NCI-H1417 treated with DMSO at 0.1 percent for 48 hours (cell line): ENCODE measurements at regions not wholly inside any gene's neighbourhood (a gene's known extent, or its start where the extent isn't known, plus 50 kb on each side); places are given as distances from the start of the nearest gene placed in this dataset.
"Not testable (repeated sequence)": the region's sequence is repeated elsewhere in the genome, so short reads cannot be mapped to it uniquely, and the experiment has no call there.

Experiments
- DNase-seq: peaks from one replicate; lab custom pipeline; 2025; lab: John Stamatoyannopoulos, UW

GRCh38 chr11:95650276-95650675 is 139.3 kb downstream of the FAM76B start:
- DNase-seq, result no peak

DNA sequence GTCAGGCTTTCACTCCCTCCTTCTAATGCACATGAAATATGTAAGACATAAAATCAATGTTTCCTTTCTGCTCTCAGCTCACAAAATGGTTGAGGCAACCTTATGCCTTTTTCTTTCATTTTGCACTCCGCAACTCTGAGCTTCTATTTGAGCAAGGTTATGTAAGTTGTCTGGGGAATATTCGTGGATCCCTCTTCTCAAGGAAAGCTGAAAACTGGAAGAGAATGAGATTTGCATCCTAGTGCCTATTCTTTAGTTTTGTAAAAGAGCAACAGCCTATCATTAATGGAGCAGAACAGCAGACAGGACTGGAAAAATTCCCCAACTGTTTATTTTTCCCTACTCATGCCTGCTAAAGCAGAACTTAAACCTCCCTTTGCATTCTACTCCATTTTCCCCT is 141.7 kb downstream of the FAM76B start:
- no peak for DNase-seq

DNA sequence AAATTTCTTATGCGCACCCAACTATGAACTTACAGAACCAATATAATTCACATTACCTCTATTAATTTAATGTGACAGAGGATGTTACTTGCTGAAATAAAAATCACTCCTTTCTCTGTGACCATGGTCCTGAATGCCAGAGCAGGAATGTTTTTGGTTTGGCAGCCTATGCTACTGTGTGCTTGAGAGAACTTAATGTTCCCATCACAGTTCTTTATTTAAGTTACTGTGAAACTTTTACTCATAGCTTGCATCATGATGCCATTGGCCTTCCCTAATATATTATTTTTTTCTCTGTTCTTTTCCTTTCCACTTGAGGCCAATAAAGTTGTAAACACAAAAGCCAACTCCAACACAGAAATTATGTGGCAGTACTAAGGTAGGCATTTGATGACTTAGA is 142.2 kb downstream of the FAM76B start:
- no peak for DNase-seq

GRCh38 chr11:95641495-95641894 is 148.1 kb downstream of the FAM76B start:
- no peak for DNase-seq

- DNase-seq, result no peak
Measured at GRCh38 chr11:95638501-95638900, 151.1 kb downstream of the FAM76B start.

DNA sequence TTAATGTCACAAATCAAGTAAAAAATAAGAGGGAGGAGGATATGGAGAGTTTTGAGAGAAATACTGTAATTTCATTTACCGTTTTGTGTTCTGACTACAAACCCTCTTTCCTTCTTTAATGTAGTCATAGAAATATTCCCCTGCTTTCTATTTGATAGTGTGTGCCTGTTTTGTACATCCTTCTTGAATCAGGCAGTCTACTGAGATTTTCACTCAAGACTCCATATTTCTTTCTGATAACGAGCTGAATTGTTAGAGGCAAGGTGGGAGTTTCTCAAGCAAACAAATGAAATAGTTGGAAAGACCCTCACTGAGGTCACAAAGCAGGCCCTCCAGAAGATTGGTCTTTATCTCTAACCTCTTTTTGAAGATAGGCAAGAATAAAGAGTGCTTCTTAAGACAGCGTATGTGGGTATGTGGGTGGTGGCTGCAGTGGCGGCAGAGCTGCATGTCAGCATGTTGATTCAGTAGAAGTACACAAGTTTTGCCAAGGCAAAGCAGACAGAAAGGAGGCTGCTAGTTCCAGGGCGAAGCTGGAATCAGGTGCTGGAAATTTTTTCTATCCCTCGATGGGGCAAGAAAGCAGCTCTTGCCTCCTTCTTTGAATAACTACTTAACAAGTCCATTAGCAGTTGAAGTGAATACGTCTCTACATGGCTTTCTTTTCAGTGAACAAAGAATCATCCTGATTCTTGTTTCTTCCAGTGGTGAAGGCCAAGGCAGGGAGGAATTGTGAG is 164.2 kb downstream of the FAM76B start:
- no peak for DNase-seq

GRCh38 chr11:95616256-95616804 is 173.3 kb downstream of the FAM76B start:
- DNase-seq, result no peak

GRCh38 chr11:95611827-95612226 is 177.8 kb downstream of the FAM76B start:
- DNase-seq, result no peak

DNA sequence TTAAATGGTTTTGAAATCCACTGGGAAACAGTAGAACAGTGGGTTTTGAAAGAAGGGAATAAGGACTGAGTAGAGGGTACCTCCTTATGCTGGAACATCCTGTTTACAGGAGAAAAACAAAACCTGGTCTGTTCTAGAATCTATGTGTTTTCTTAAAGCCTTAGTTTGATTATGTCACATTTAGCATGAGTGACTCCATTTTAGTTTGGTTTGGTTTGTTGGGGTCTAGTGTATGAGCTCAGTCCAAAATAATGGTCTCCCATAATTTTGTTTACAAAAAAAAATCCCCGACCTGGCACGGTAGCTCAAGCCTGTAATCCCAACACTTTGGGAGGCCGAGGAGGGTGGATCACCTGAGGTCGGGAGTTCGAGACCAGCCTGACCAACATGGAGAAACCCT is 179.4 kb downstream of the FAM76B start:
- DNase-seq, result not testable (repeated sequence)

- no peak for DNase-seq
Measured at GRCh38 chr11:95608093-95608492, 181.5 kb downstream of the FAM76B start.

DNA sequence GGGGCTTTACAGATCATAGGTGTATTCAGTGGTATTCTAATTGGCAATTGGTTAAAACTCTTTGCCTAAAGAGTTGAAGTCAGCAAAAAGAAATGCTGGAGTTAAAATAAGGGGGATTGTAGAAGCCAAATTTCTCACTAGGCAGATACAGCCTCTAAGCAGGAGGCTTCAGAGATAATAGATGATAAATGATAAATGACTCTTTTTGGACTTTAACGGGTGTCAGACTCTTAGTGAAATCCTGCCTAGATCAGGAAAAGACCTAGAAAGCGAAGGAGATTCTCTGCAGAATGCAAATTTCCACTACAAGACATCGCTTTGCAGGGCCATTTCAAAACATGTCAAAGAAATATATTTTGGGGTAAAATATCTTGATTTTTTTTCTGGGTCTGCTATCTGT is 182.8 kb downstream of the FAM76B start:
- no peak for DNase-seq

DNA sequence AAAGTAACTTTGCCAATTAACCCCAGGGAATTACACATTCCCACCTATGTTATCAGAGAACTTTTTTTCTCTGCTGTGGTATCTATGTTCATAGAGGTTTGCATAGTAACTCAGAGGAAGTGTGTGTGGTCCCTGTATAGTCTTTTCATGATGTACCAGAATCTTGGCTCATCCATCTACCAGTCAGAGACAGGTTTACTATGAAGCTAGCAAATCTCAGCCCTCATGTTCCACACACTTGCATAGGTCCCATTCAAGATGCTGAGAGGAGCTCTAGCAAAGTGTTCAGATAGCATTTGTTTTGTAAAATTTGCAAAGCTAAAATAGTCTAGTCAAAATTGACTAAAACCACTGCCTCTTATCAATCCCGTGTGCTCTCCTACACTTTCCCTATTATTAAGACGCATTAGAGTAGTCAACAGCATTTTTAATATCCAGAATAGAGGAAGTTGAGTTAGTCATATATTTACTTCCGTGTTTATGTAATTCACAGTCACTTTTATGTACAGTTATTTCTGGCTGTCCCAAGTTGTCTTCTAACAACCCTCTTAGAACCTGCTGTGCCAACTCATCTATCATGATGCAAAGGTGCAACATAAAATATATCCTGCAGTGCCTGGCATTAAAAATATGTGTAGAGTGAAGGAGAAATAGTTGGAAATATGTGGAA is 184.2 kb downstream of the FAM76B start:
- no peak for DNase-seq

DNA sequence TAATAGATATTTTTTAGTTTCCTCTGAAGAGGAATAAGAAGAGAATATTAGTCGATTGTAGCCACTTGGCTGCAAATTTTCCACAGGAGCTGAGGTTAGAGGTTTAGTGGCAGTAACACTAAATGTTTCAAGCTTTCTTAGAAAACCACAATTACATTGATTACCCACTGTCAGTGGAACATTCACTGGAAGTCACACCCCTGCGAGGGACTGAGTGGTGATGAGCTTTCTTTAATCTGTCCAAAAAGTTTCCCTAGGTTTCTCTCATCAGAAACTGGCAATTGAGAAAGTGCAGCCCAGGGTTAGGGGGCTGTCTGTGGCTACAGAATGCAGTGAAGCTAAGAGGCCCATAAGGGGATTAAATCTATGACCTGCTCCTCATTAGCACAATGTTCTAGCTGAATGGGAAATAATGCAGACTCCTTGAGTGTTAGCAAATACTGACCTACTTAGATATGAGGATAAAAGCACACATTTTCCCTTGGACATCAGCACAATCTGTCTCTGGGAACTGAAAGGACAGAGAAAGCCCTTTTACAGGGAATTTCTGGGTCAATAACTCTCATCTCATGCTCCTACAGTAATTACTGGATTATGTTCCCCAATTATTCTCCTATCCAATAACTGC is 189.5 kb downstream of the FAM76B start:
- DNase-seq, result no peak

- no peak for DNase-seq
Measured at GRCh38 chr11:95595973-95596489, 193.6 kb downstream of the FAM76B start.

DNA sequence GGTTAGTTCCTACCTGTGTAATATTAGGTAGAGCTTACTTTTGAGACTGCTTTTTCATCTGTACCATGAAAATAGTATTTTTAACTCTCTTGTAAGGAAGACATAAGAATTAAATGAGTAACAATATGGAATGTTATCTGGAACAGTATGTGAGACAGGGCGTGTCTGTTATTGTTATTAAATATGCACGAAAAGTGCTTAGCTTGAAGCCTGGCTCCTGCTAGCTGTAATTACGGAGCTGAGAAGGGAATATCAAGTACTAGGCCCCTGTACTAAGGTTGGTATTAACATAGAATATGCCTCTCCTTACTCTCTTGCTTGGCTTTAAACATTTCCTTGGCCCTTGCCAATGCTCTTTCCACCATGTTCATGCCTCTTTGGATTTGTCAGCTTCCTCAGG is 194.0 kb downstream of the FAM76B start:
- no peak for DNase-seq

GRCh38 chr11:95593111-95593510 is 196.5 kb downstream of the FAM76B start:
- no peak for DNase-seq

DNA sequence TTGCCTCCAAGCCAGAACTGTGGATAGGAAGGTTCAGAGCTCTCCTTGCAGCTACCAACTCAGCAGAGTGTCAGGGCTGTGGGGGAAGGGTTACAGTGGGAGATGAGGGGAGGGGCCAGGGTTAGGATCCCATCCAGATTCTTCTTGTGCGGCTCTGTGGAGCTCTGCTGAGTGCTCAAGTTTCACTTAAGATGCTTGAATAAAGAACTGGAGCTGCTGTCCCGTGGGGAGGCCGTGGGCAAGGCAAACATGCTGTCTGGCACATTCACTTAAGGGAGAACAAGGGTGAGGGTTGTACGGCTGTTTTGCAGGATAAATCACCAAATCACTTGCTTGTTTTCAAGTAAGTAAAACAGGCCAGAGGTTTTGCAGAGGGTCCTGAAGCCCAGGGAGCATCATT is 197.1 kb downstream of the FAM76B start:
- no peak for DNase-seq

DNA sequence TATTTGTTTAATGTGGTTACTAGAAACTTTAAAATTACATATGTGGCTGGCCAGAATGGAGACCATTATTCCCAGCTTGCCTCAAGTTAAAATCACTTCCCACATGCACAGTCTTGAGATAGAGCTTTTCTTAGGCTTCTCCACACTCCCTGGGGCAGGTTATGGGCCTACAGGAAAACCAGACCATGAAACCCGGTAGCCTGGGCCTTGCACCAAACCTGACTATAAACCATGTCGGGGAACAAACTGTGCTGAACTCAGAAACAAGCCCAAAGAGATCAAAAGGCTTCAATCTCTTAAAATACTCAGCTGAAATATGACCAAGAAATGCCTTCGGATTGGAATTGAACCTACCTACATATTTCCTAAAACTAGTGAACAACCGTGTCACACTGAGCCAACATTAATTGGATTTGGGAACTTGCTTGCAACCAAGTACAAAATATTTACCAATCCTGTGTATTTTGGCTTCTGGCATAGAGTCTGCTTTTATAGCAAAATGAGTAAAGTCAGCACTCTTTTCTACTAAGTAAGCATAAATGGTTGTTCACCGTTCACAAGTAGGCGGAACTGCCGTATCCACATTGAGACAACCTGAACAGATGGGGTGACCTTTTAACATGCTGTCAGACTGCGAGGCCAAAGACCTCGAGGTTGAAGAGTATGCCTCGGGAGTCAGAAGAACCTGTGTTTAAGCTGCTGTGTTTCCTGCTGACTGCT is 199.5 kb downstream of the FAM76B start:
- no peak for DNase-seq

DNA sequence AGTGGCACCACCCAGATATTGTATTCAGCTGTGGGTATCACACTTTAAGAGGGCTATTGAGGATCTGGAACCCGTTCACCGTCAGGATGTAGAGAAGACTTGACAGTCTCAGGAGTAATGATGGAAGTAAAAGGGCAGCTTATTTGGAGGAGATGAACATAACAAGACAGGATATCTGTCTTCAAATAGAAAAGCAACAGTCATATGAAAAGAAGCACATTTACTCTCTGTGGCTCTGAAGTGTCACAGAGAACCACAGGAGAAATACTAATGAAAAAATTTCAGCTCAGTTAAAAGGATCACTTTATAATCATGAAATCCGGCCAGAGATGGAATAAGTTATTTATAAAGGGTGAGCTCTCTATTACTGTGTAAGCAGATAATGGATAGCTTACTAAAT is 200.8 kb downstream of the FAM76B start:
- DNase-seq, result no peak

DNA sequence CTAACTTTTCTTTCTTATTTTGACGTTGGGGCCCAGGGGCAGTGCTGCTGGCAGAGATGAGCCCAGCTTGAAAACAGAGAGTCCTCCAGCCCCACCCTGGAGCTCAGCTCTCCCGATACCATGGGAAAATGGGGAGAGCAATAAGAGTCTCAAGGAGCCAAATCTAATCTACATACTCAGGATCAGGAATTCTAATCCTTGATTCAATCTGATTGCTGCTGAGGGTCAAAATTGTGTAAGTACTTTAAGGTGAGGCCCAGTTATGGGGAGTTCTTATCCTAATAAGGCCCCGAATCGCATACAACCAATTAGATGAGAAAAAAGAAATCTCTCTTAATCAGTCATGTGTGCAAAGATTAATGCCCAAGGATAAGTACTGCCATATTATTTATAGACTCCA is 202.9 kb downstream of the FAM76B start:
- DNase-seq, result no peak

GRCh38 chr11:95586155-95586554 is 203.4 kb downstream of the FAM76B start:
- no peak for DNase-seq

- DNase-seq, result no peak
Measured at GRCh38 chr11:95585752-95586077, 203.9 kb downstream of the FAM76B start.
